Mammary epithelial cell (primary cell): ENCODE measurements at regions not wholly inside any gene's neighbourhood (a gene's known extent, or its start where the extent isn't known, plus 50 kb on each side); places are given as distances from the start of the nearest gene placed in this dataset.

Source experiments
- EZH2 ChIP-seq: IDR thresholded peaks from 2 replicates; pipeline ENCODE4 v1.6.1; 2012; ENCODE audit warnings: low read length, inconsistent platforms, borderline replicate concordance
- TF ChIP-seq, protein P1 (sequence below), 2 donors: IDR thresholded peaks in 1 of 2; conservative IDR thresholded peaks in 1 of 2; 2 replicates each; pipeline ENCODE4 v1.5.1; 2011 to 2012; ENCODE audit warnings: inconsistent platforms in 2 of 2, low read length in 2 of 2, mild to moderate bottlenecking in 2 of 2, control low read depth in 1 of 2, low read depth in 1 of 2; ENCODE audit not compliant: insufficient read depth in 1 of 2; ENCODE audit errors: extremely low read depth in 1 of 2

DNA sequence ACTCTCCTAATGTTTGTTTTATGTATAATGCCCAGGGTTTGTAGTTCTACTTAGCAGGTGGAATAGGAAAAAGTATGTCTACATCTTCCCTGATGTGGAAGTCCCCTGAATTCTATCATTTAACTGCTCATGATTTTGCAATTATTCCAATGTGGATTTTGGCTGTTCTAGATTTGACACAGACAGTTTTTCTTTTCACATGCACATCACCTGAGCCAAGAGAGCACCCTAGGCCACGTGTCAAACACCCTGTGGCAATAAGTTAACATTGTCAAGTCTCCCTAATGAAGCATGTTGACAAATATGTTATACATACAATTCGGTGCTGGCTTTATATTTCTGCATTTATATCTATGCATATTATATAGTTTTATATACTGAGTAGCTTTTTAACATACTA lies 70.0 kb upstream of the SUCLG2 start:
- TF ChIP-seq, protein P1, sequence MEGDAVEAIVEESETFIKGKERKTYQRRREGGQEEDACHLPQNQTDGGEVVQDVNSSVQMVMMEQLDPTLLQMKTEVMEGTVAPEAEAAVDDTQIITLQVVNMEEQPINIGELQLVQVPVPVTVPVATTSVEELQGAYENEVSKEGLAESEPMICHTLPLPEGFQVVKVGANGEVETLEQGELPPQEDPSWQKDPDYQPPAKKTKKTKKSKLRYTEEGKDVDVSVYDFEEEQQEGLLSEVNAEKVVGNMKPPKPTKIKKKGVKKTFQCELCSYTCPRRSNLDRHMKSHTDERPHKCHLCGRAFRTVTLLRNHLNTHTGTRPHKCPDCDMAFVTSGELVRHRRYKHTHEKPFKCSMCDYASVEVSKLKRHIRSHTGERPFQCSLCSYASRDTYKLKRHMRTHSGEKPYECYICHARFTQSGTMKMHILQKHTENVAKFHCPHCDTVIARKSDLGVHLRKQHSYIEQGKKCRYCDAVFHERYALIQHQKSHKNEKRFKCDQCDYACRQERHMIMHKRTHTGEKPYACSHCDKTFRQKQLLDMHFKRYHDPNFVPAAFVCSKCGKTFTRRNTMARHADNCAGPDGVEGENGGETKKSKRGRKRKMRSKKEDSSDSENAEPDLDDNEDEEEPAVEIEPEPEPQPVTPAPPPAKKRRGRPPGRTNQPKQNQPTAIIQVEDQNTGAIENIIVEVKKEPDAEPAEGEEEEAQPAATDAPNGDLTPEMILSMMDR (conservative IDR thresholded peaks at IDR 0.05 in 1 of 2, IDR thresholded peaks at IDR 0.05 in 1 of 2; ENCODE audit: extremely low read depth in 1 of 2, insufficient read depth in 1 of 2, low read depth in 1 of 2, low read length in 2 of 2): no peak
- TF ChIP-seq EZH2: no peak
